Esophagus squamous epithelium (tissue), 5 donors: ENCODE measurements at regions not wholly inside any gene's neighbourhood (a gene's known extent, or its start where the extent isn't known, plus 50 kb on each side); places are given as distances from the start of the nearest gene placed in this dataset.
A peak's percentile ranks its signal among the peaks of the same experiment; 100 is the strongest.

Experiments
- DNase-seq: peaks from one replicate; lab custom pipeline; 2025; lab: John Stamatoyannopoulos, UW
- H3K27ac ChIP-seq, 4 donors: fragments of 200-600 bp; sonication (generic); one replicate each; pipeline ENCODE4 v1.5.1; 2016 to 2019; ENCODE audit warnings: mild to moderate bottlenecking in 1 of 4
- H3K27me3 ChIP-seq, 4 donors: fragments of 200-600 bp; sonication (generic); 1 replicate in 3 of 4; 2 replicates in 1 of 4; pipeline versions ENCODE4 v1.5.1 to v1.6.0; 2017 to 2021; ENCODE audit warnings: antibody characterized with exemption in 1 of 4
- H3K36me3 ChIP-seq, 3 donors: fragments of 200-600 bp; sonication (generic); one replicate each; pipeline ENCODE4 v1.5.1; 2016 to 2019
- H3K4me1 ChIP-seq, 3 donors: fragments of 200-600 bp; sonication (generic); one replicate each; pipeline ENCODE4 v1.5.1; 2017 to 2019
- H3K4me3 ChIP-seq, 4 donors: fragments of 200-600 bp; sonication (generic); 1 replicate in 3 of 4; 2 replicates in 1 of 4; pipeline ENCODE4 v1.5.1; 2016 to 2019; ENCODE audit warnings: mild to moderate bottlenecking in 2 of 4, moderate library complexity in 1 of 4
- H3K9me3 ChIP-seq, 3 donors: fragments of 200-600 bp; sonication (generic); one replicate each; pipeline ENCODE4 v1.5.1; 2016 to 2019
- POLR2A ChIP-seq, 4 donors: fragments of 450-650 bp; IDR thresholded peaks; one replicate each; pipeline ENCODE4 v1.6.1; 2017; ENCODE audit warnings: antibody characterized with exemption in 4 of 4, mild to moderate bottlenecking in 4 of 4, moderate library complexity in 3 of 4
- WGBS, 2 donors: methylation state at CpG; one replicate each; pipeline ENCODE4 v1.1.5; 2018; 5-methylcytosine and 5-hydroxymethylcytosine counted together
- intact Hi-C: fragments of 100-400 bp; cut with DNase I; formaldehyde crosslinking; loops from one replicate; pipeline ENCODE4 v1.15.0; 2022
- TF ChIP-seq, protein P1 (sequence below), 6 experiments: fragments of 450-650 bp in 4 of 6; fragments of 200-600 bp in 2 of 6; sonication (generic) in 2 of 6; IDR thresholded peaks; one replicate each; pipeline ENCODE4 v1.5.1; 2016 to 2019; ENCODE audit warnings: antibody characterized with exemption in 6 of 6, mild to moderate bottlenecking in 4 of 6, moderate library complexity in 4 of 6
- donor health status: DM: yes; HTN: yes; CAD: no.

DNA sequence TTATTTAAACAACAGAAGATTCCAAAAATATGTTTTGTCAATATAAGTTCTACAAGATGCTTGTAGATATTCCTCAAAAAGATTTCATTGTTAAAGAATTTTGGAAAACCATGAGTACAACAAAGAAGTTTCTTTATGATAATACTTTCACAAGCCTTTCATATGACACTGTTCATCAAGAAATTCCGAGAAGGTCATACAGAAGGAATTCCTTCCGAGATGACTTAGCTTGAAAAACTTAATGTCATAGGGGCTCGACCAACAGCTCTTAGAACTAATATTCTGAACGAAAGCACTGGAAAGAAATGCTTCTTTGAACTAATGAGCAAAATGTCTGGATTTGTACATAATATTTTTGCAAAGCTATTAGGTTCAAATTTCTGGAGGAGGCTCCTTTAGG, 403.4 kb downstream of the KLF5 start:
- WGBS, 2 donors, result 76 to 78% methylated on average over 4 of the region's 4 CpGs
- H3K27me3 ChIP-seq, result no peaks in the 10 kb centered on the region
- TF ChIP-seq POLR2A (IDR thresholded peaks at IDR 0.05), result no peak
- TF ChIP-seq, protein P1, sequence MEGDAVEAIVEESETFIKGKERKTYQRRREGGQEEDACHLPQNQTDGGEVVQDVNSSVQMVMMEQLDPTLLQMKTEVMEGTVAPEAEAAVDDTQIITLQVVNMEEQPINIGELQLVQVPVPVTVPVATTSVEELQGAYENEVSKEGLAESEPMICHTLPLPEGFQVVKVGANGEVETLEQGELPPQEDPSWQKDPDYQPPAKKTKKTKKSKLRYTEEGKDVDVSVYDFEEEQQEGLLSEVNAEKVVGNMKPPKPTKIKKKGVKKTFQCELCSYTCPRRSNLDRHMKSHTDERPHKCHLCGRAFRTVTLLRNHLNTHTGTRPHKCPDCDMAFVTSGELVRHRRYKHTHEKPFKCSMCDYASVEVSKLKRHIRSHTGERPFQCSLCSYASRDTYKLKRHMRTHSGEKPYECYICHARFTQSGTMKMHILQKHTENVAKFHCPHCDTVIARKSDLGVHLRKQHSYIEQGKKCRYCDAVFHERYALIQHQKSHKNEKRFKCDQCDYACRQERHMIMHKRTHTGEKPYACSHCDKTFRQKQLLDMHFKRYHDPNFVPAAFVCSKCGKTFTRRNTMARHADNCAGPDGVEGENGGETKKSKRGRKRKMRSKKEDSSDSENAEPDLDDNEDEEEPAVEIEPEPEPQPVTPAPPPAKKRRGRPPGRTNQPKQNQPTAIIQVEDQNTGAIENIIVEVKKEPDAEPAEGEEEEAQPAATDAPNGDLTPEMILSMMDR (IDR thresholded peaks at IDR 0.05), result no peak

DNA sequence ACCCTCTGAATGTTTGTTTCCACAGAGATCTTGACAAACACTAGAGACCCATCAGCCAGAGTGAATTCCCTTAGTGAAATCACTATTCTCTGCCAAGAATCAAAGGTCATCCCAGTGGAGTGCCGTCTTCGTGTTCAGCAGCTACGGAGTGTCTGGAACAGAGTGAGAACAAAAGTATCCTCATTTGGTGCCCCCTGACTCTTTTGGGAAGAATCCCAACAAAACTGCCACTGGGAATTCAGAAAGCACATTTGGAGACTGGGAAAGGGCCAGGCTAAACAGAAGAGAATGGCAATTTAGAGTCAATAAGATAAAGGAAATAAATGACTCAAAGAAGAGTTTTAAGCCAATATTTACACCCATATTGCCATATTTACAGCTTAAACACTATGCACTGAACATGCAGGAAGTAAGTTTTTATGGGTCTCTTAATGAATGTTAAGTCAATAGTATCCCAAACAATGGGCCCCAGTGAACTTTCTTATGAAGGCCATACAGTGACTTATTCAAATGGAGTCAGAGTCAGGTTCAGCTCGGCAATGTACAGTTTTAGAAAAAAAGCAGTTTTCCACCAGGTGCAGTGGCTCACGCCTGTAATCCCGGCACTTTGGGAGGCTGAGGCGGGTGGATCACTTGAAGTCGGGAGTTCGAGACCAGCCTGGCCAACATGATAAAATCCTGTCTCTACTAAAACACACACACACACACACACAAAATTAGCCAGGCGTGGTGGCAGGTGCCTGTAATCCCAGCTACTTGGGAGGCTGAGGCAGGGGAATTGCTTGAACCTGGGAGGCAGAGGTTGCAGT, 392.6 kb downstream of the KLF5 start:
- no peaks in the 10 kb centered on the region for H3K9me3 ChIP-seq
- WGBS, 2 donors, result 76 to 86% methylated on average over 5 to 10 of the region's 10 CpGs
- intact Hi-C loops, result no loop called here
- TF ChIP-seq POLR2A (IDR thresholded peaks at IDR 0.05), result no peak
- TF ChIP-seq, protein P1 (IDR thresholded peaks at IDR 0.05), result no peak
- no peaks in the 10 kb centered on the region for H3K27me3 ChIP-seq
- no peak for DNase-seq
- no peaks in the 10 kb centered on the region for H3K36me3 ChIP-seq
- no peak overlapping the region for H3K4me3 ChIP-seq
- peak overlapping the region in 1 of 4 donors; percentile 1 for H3K27ac ChIP-seq
- peaks cover 0 to 26% (median 0%) of the 10 kb centered on the region in 3 donors for H3K4me1 ChIP-seq

More for the DNA sequence above, 403.4 kb downstream of the KLF5 start:
- Histone ChIP-seq H3K27ac (no peak overlapping the region), H3K9me3 (no peaks in the 10 kb centered on the region), H3K4me3 (no peak overlapping the region), H3K36me3 (no peaks in the 10 kb centered on the region), H3K4me1 (peaks cover 9 to 31% (median 18%) of the 10 kb centered on the region in 3 donors)
- no peak for DNase-seq
- intact Hi-C loops, result no loop called here

DNA sequence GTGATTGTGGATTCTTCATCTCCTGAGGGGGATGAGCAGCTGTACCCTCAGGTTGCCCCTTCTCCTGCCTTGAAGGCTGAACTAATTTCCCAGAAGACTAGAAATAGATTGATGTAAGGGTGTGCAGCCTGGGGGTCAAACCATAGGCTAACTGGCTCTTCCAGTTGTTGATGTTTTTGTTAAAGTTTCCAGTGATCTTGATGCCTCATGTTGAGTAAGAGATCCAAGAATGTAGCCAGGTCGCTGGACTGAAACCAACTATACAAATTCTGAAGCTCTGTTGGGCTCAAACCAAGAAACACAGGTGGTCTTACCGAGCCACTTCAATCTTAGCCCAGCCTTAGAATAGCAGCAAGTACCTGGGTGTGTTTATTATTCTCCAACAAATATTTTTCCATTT, 391.8 kb downstream of the KLF5 start:
- Histone ChIP-seq H3K9me3 (no peaks in the 10 kb centered on the region), H3K27ac (peak overlapping the region in 3 of 4 donors; percentile 1 to 16 (median 9)), H3K36me3 (no peaks in the 10 kb centered on the region), H3K4me1 (peaks cover 0 to 26% (median 0%) of the 10 kb centered on the region in 3 donors), H3K4me3 (no peak overlapping the region), H3K27me3 (no peaks in the 10 kb centered on the region)
- TF ChIP-seq POLR2A (IDR thresholded peaks at IDR 0.05), result no peak
- TF ChIP-seq, protein P1 (IDR thresholded peaks at IDR 0.05), result no peak
- 40 to 48% methylated on average over 2 of the region's 2 CpGs for WGBS, 2 donors
- intact Hi-C loops, result no loop called here
- no peak for DNase-seq

DNA sequence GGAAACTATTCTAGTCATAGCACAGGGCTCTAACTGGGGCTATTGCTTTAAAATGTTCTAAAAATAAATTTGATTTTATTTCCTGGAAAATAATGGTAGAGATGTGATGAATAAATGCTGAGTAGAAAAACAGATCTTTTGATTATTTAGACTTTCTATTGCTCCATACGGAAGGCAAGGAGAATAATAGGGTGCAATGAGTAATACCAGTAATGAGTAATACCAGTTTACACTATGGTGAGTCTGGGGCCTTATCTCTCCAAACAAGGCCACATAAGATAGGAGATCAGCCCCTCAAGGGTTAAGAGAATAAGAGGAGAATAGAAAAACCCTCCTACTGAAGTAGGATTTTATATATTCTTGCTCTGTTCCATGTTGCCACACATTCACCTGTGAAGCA, 390.4 kb downstream of the KLF5 start:
- intact Hi-C loops, result no loop called here
- H3K27me3 ChIP-seq, result no peaks in the 10 kb centered on the region

More for the DNA sequence above, 390.4 kb downstream of the KLF5 start:
- Histone ChIP-seq H3K27ac (peak overlapping the region in 1 of 4 donors; percentile 43), H3K4me3 (no peak overlapping the region), H3K36me3 (no peaks in the 10 kb centered on the region), H3K4me1 (peaks cover 0 to 26% (median 0%) of the 10 kb centered on the region in 3 donors), H3K9me3 (peaks cover 0 to 7% (median 0%) of the 10 kb centered on the region in 3 donors)
- no peak for TF ChIP-seq POLR2A (IDR thresholded peaks at IDR 0.05)
- TF ChIP-seq, protein P1 (IDR thresholded peaks at IDR 0.05), result no peak
- 22 to 52% methylated on average over 1 of the region's 1 CpG for WGBS, 2 donors
- DNase-seq, result no peak
